D721Med (cell line): ENCODE measurements at regions not wholly inside any gene's neighbourhood (a gene's known extent, or its start where the extent isn't known, plus 50 kb on each side); places are given as distances from the start of the nearest gene placed in this dataset.

ENCODE experiments used
- DNase-seq: peaks from one replicate; pipeline ENCODE4 v3.0.0; 2011; ENCODE audit warnings: low spot score; ENCODE audit not compliant: insufficient read length
- FAIRE-seq: peaks from 2 replicates; lab custom pipeline; 2011; peaks lifted over from hg19 to GRCh38; lab: Jason Lieb, UNC
- CTCF ChIP-seq: IDR thresholded peaks from 2 replicates; pipeline ENCODE4 v1.5.1; 2012; ENCODE audit warnings: mild to moderate bottlenecking, control low read depth; ENCODE audit not compliant: insufficient read depth; ENCODE audit errors: missing control alignments

GRCh38 chr1:87194271-87194774 lies 134.4 kb upstream of the LMO4 start:
- DNase-seq: no peak
- FAIRE-seq: no peak
- no peak for TF ChIP-seq CTCF

- FAIRE-seq (no peak), DNase-seq (no peak)
- no peak for TF ChIP-seq CTCF
Measured at GRCh38 chr1:87194856-87195255, 133.8 kb upstream of the LMO4 start.

- DNase-seq: no peak
- no peak for TF ChIP-seq CTCF
- no peak for FAIRE-seq
Measured at GRCh38 chr1:87196110-87196827, 132.4 kb upstream of the LMO4 start.

- TF ChIP-seq CTCF: no peak
- DNase-seq: no peak
- FAIRE-seq: no peak
Measured at GRCh38 chr1:87197156-87197555, 131.5 kb upstream of the LMO4 start.

GRCh38 chr1:87197641-87198040 lies 131.0 kb upstream of the LMO4 start:
- TF ChIP-seq CTCF: no peak
- FAIRE-seq (no peak), DNase-seq (no peak)

- DNase-seq: no peak
- FAIRE-seq: no peak
- TF ChIP-seq CTCF: no peak
Measured at GRCh38 chr1:87200875-87201638, 127.6 kb upstream of the LMO4 start.
